OCI-LY7 (cell line): ENCODE measurements at regions not wholly inside any gene's neighbourhood (a gene's known extent, or its start where the extent isn't known, plus 50 kb on each side); places are given as distances from the start of the nearest gene placed in this dataset.

Experiments
- BruUV-seq: library from RNA; stranded (reverse); fragments of 400-500 nt; replicated peaks from 2 replicates; lab custom pipeline; 2021; lab: Mats Ljungman, UMichigan
- CTCF ChIA-PET: fragments of 300-600 bp; sonication (Branson Sonifier 250); formaldehyde crosslinking; loops from one replicate; lab custom pipeline; 2022; ENCODE audit warnings: antibody characterized with exemption; ENCODE audit not compliant: unreplicated experiment; lab: Charles Lee
- POLR2A ChIA-PET: fragments of 300-600 bp; sonication (Branson Sonifier 250); formaldehyde crosslinking; loops from one replicate; lab custom pipeline; 2022; ENCODE audit warnings: antibody characterized with exemption; lab: Charles Lee
- DNase-seq: peaks from one replicate; pipeline ENCODE4 v3.0.0-alpha.2; 2015; ENCODE audit warnings: low spot score
- H2AFZ ChIP-seq: fragments of 200-600 bp; sonication (generic), shearing (Covaris generic); 2 replicates; pipeline ENCODE4 v1.6.1; 2014; ENCODE audit warnings: mild to moderate bottlenecking, antibody characterized with exemption, low read length, moderate library complexity
- H3K27ac ChIP-seq: fragments of 200-600 bp; sonication (generic); 2 replicates; pipeline ENCODE4 v1.5.1; 2014; ENCODE audit warnings: mixed run types, low read depth, mild to moderate bottlenecking, moderate library complexity, low read length, inconsistent platforms; ENCODE audit not compliant: poor library complexity, severe bottlenecking
- H3K36me3 ChIP-seq: fragments of 200-600 bp; sonication (generic); 2 replicates; pipeline ENCODE4 v1.6.1; 2014; ENCODE audit warnings: mild to moderate bottlenecking, antibody characterized with exemption, low read length, moderate library complexity, mixed read lengths; ENCODE audit not compliant: insufficient read depth
- H3K4me1 ChIP-seq: fragments of 200-600 bp; sonication (generic); 2 replicates; pipeline ENCODE4 v1.5.1; 2014; ENCODE audit warnings: mild to moderate bottlenecking, low read length; ENCODE audit not compliant: insufficient read depth, poor library complexity, severe bottlenecking
- H3K4me2 ChIP-seq: fragments of 200-600 bp; sonication (generic); 2 replicates; pipeline ENCODE4 v1.6.1; 2014; ENCODE audit warnings: mild to moderate bottlenecking, low read length
- H3K4me3 ChIP-seq: fragments of 200-600 bp; sonication (generic); 2 replicates; pipeline ENCODE4 v1.5.1; 2014; ENCODE audit warnings: mild to moderate bottlenecking, low read depth, low read length; ENCODE audit not compliant: poor library complexity, severe bottlenecking
- H3K79me2 ChIP-seq: fragments of 200-600 bp; sonication (generic); 2 replicates; pipeline ENCODE4 v1.6.1; 2016; ENCODE audit warnings: low read depth, mild to moderate bottlenecking, low read length, moderate library complexity, mixed read lengths; ENCODE audit not compliant: insufficient read depth
- H3K9me2 ChIP-seq: fragments of 200-600 bp; sonication (generic); 2 replicates; pipeline ENCODE4 v1.6.1; 2016; ENCODE audit warnings: mild to moderate bottlenecking, low read length, mixed read lengths; ENCODE audit not compliant: insufficient read depth
- H3K9me3 ChIP-seq: fragments of 200-600 bp; sonication (generic); 2 replicates; pipeline ENCODE4 v1.6.1; 2014; ENCODE audit warnings: mild to moderate bottlenecking, mixed run types, low read length, mixed read lengths
- H4K20me1 ChIP-seq: fragments of 200-600 bp; sonication (generic); 2 replicates; pipeline ENCODE4 v1.6.1; 2014; ENCODE audit warnings: mild to moderate bottlenecking, antibody characterized with exemption, low read length, moderate library complexity, mixed read lengths; ENCODE audit not compliant: insufficient read depth
- CTCF ChIP-seq: fragments of 200-600 bp; sonication (generic); conservative IDR thresholded peaks from 2 replicates; pipeline ENCODE4 v1.5.1; 2014; ENCODE audit warnings: mild to moderate bottlenecking, antibody characterized with exemption, low read length, moderate library complexity, mixed read lengths
- EZH2phosphoT487 ChIP-seq: fragments of 200-600 bp; sonication (generic); IDR thresholded peaks from 2 replicates; pipeline ENCODE4 v1.6.1; 2018; ENCODE audit warnings: low read depth, borderline replicate concordance, mild to moderate bottlenecking, mixed run types, antibody characterized with exemption, low read length, moderate library complexity, mixed read lengths
- intact Hi-C: fragments of 100-400 bp; cut with micrococcal nuclease; formaldehyde crosslinking; loops from one replicate; pipeline ENCODE4 v1.10.0; 2022; ENCODE audit not compliant: unreplicated experiment

GRCh38 chr2:144644549-144644948, 124.6 kb upstream of the ZEB2 start:
- intact Hi-C loops, result no loop called here
- H2AFZ ChIP-seq, result no peak overlapping the region
- peaks cover 13% of the 10 kb centered on the region for H3K4me1 ChIP-seq
- no peaks in the 10 kb centered on the region for H3K9me2 ChIP-seq
- H4K20me1 ChIP-seq, result no peaks in the 10 kb centered on the region
- H3K36me3 ChIP-seq, result no peaks in the 10 kb centered on the region
- ChIA-PET CTCF (no interaction called here), POLR2A (interaction anchor here (0.7 kb wide), 2 partner anchors 32 to 100 kb away, joined by 3 read pairs; no protein-coding TSS in a partner anchor)
- TF ChIP-seq EZH2phosphoT487 (no peak), CTCF (no peak)
- H3K9me3 ChIP-seq, result no peaks in the 10 kb centered on the region
- H3K4me2 ChIP-seq, result no peak overlapping the region
- BruUV-seq, result no TSS peak
- no peaks in the 10 kb centered on the region for H3K79me2 ChIP-seq
- no peak for DNase-seq
- H3K4me3 ChIP-seq, result no peak overlapping the region
- no peak overlapping the region for H3K27ac ChIP-seq

- DNase-seq, result no peak
- H3K4me3 ChIP-seq, result no peak overlapping the region
- no peaks in the 10 kb centered on the region for H3K9me3 ChIP-seq
- POLR2A ChIA-PET, result no interaction called here
- H3K27ac ChIP-seq, result no peak overlapping the region
- H3K36me3 ChIP-seq, result no peaks in the 10 kb centered on the region
- CTCF ChIA-PET, result no interaction called here
- no peak overlapping the region for H3K4me2 ChIP-seq
- H3K4me1 ChIP-seq, result peaks cover 13% of the 10 kb centered on the region
- H2AFZ ChIP-seq, result no peak overlapping the region
- no peak for TF ChIP-seq EZH2phosphoT487
- TF ChIP-seq CTCF, result no peak
- BruUV-seq, result no TSS peak
- H3K9me2 ChIP-seq, result no peaks in the 10 kb centered on the region
- H4K20me1 ChIP-seq, result no peaks in the 10 kb centered on the region
- intact Hi-C loops, result no loop called here
- no peaks in the 10 kb centered on the region for H3K79me2 ChIP-seq
Observed at GRCh38 chr2:144643537-144644336, 123.8 kb upstream of the ZEB2 start.

- Histone ChIP-seq H3K27ac (no peak overlapping the region), H3K79me2 (no peaks in the 10 kb centered on the region), H4K20me1 (no peaks in the 10 kb centered on the region), H3K4me1 (peaks cover 13% of the 10 kb centered on the region), H3K4me3 (no peak overlapping the region), H3K9me3 (no peaks in the 10 kb centered on the region), H3K9me2 (no peaks in the 10 kb centered on the region), H3K36me3 (no peaks in the 10 kb centered on the region), H2AFZ (peak overlapping the region; percentile 88; the same call in 1 of the 2 replicates), H3K4me2 (no peak overlapping the region)
- no peak for DNase-seq
- CTCF ChIA-PET, result no interaction called here
- POLR2A ChIA-PET, result interaction anchor here (0.7 to 2.0 kb wide), 4 partner anchors 18 to 152 kb away, joined by 3 to 10 read pairs (median 6); no protein-coding TSS in a partner anchor
- no TSS peak for BruUV-seq
- no peak for TF ChIP-seq CTCF
- TF ChIP-seq EZH2phosphoT487, result no peak
- intact Hi-C loops, result no loop called here
Observed at GRCh38 chr2:144642856-144643255, 122.9 kb upstream of the ZEB2 start.
